ENCODE measurements at regions not wholly inside any gene's neighbourhood (a gene's known extent, or its start where the extent isn't known, plus 50 kb on each side); places are given as distances from the start of the nearest gene placed in this dataset.

DNA sequence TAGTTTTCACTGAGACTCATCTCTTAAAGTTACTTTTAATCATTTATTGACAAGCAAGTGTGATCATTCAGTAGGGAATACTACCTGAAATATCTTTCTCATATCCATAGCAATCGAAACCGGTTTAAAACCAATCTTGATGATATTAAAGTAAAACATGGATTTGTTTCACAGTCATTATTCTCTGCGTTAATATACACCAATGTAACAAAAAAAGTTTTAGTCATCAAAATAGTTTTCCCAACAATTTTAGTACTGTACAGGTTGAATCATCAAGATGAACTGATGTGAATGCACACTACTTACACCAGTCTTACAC is 137.0 kb upstream of the KRAS start:
- TF ChIP-seq, protein P1, sequence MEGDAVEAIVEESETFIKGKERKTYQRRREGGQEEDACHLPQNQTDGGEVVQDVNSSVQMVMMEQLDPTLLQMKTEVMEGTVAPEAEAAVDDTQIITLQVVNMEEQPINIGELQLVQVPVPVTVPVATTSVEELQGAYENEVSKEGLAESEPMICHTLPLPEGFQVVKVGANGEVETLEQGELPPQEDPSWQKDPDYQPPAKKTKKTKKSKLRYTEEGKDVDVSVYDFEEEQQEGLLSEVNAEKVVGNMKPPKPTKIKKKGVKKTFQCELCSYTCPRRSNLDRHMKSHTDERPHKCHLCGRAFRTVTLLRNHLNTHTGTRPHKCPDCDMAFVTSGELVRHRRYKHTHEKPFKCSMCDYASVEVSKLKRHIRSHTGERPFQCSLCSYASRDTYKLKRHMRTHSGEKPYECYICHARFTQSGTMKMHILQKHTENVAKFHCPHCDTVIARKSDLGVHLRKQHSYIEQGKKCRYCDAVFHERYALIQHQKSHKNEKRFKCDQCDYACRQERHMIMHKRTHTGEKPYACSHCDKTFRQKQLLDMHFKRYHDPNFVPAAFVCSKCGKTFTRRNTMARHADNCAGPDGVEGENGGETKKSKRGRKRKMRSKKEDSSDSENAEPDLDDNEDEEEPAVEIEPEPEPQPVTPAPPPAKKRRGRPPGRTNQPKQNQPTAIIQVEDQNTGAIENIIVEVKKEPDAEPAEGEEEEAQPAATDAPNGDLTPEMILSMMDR (IDR thresholded peaks at IDR 0.05; ENCODE audit: insufficient read depth, low read length, poor library complexity, severe bottlenecking): no peak
- no peak for DNase-seq (ENCODE audit: extremely low read depth, insufficient read length)
- Histone ChIP-seq H3K27me3 (replicated peaks; ENCODE audit: control insufficient read depth, insufficient read depth, low read length) (no peaks in the 10 kb centered on the region), H3K4me3 (replicated peaks; ENCODE audit: low read depth, low read length) (no peak overlapping the region), H3K36me3 (ENCODE audit: control insufficient read depth, insufficient read depth, low read length) (no peaks in the 10 kb centered on the region)

DNA sequence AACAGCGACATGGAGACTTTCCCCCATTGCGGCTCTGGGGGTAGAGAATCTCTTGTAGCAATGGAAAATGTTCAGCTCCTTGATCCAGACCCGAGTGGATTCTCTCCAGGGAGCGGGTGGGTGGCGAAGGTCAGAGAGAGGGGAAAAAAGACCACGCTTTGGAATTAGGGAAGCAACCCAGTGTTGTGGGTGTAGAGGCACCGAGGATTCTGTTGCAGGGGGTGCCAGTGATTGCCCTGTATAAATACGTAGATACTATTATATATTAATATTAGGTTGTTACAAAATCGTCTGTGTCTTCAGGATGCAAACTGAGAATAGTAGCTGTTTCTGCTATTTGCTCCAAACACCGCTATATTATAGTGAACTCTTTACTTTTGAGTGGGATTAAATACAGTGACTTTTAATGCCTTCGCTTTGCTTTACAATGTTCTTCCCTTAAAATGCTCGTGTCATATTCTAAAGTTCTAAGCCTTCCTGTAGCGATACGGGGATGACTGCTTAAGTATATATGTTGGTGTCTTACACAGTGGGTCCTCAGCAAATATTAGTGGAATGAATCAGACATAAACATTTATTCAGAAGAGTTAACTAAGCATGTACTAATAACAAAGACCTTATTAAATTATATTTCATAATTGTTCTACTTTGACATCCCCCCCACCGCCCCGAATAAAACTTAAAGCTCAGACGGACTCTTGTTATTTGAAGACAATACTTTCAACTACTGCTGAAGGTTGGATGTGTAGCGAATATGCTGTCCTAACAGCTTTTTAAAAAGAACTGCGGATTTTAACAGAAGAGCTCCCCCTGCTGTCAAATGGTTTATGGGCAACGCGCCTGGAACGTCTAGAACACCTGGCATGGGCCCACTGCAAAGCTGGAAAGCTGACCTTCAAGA is 136.4 kb upstream of the KRAS start:
- Histone ChIP-seq H3K4me3 (replicated peaks; ENCODE audit: low read depth, low read length) (peak overlapping the region; percentile 83), H3K36me3 (ENCODE audit: control insufficient read depth, insufficient read depth, low read length) (no peaks in the 10 kb centered on the region), H3K27me3 (replicated peaks; ENCODE audit: control insufficient read depth, insufficient read depth, low read length) (no peaks in the 10 kb centered on the region)
- DNase-seq (ENCODE audit: extremely low read depth, insufficient read length): peak; percentile 30
- TF ChIP-seq, protein P1 (IDR thresholded peaks at IDR 0.05; ENCODE audit: insufficient read depth, low read length, poor library complexity, severe bottlenecking): peak; percentile 82

DNA sequence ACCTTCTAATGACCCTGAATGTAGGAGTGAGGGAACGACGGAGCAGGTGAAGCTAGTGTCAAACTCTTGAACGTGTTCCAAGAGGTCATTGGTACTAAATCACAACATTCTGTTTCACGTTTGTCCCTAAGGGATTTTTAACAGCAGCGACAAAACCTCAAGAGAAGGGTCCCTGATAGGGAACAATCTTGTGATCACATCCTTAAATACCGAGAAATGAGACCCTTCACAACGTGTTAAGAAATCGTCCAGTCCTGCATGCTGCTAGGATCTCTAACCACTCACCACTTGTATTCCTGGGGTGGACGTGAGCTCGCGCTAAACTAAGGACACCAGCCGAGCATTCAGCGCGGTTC is 134.1 kb upstream of the KRAS start:
- TF ChIP-seq, protein P1 (IDR thresholded peaks at IDR 0.05; ENCODE audit: insufficient read depth, low read length, poor library complexity, severe bottlenecking): no peak
- H3K27me3 ChIP-seq (replicated peaks; ENCODE audit: control insufficient read depth, insufficient read depth, low read length): no peaks in the 10 kb centered on the region
- DNase-seq (ENCODE audit: extremely low read depth, insufficient read length): no peak
- H3K4me3 ChIP-seq (replicated peaks; ENCODE audit: low read depth, low read length): peak overlapping the region; percentile 83; the same call in 1 of the 2 replicates
- no peaks in the 10 kb centered on the region for H3K36me3 ChIP-seq (ENCODE audit: control insufficient read depth, insufficient read depth, low read length)

DNA sequence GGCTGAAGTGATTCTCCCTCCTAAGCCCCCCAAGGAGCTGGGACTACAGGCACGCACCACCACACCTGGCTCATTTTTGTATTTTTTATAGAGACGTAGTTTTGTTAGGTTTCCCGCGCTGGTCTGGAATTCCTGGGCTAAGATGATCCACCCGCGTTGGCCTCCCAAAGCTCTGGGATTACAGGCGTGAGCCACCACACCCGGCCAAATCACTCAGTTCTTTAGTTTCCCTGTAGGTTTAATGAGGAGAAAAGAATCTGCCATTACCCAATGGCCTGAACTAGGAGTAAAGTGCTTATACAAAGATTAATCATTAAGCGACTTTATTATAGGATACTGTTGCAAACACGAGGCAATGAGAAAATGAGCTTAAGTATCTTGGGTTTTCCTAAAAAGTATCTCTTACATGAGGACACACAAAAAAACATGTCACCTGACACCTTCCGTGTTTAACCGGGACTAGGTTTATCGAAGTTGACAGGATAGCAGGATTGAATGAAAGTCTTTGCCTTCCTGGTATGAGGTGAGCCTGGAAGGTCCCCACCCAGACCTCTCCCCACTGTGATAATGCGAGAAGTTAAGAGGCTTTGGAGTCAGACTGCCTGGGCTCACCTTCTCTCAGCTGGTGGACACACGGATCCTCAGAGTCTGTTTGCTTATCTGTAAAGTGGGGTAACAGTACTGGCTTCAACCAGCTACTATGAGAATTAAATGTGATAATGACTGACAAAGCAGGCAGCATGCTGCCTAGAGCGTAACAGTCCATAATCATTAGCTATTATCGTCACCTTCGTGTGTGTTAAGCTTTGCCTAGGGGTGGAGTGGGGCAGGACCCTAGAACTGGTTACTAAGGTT is 133.5 kb upstream of the KRAS start:
- TF ChIP-seq, protein P1 (IDR thresholded peaks at IDR 0.05; ENCODE audit: insufficient read depth, low read length, poor library complexity, severe bottlenecking): no peak
- no peak overlapping the region for H3K4me3 ChIP-seq (replicated peaks; ENCODE audit: low read depth, low read length)
- no peaks in the 10 kb centered on the region for H3K27me3 ChIP-seq (replicated peaks; ENCODE audit: control insufficient read depth, insufficient read depth, low read length)

DNA sequence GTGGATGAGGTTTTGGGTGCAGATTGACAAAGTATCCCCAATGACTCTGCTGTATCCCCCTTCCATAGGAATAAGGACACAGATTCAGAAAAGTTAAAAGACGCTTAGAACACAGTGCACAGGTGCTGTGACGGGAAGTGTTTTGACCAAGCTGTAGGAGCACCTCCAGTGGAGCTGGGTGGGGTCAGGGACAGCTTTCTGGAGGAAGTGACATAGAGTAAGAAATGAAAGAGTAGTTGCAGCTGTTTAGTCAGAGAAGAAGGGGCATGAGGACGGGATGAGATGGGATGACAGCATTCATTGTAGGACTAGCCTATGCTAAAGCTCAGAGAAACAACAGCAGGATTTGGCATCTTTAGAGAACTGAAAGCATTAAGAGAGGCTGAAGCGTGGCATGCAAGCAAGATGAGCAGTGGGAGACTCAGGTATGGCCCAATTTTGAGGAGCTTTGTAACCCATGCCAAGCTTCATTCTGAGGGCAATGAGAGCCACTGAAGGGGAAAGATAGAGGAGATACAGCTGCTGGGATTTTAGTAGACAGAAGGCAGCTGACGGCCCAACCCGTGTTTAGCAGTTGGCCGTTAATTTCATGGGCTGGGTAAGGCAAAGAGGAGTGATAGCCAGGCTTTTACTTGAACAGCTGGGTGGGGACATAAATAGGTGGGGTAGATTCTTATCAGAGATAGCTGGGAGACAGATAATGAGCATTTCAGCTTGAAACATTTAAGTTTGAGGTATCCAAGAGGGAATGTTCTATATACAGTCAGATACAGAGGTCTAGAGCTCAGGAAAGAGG is 131.8 kb upstream of the KRAS start:
- TF ChIP-seq, protein P1 (IDR thresholded peaks at IDR 0.05; ENCODE audit: insufficient read depth, low read length, poor library complexity, severe bottlenecking): no peak
- Histone ChIP-seq H3K36me3 (ENCODE audit: control insufficient read depth, insufficient read depth, low read length) (no peaks in the 10 kb centered on the region), H3K4me3 (replicated peaks; ENCODE audit: low read depth, low read length) (no peak overlapping the region), H3K27me3 (replicated peaks; ENCODE audit: control insufficient read depth, insufficient read depth, low read length) (no peaks in the 10 kb centered on the region)
- no peak for DNase-seq (ENCODE audit: extremely low read depth, insufficient read length)

More for the DNA sequence above, 133.5 kb upstream of the KRAS start:
- no peak for DNase-seq (ENCODE audit: extremely low read depth, insufficient read length)
- H3K36me3 ChIP-seq (ENCODE audit: control insufficient read depth, insufficient read depth, low read length): no peaks in the 10 kb centered on the region
